Endothelial cell (in vitro differentiated cells): ENCODE measurements at regions not wholly inside any gene's neighbourhood (a gene's known extent, or its start where the extent isn't known, plus 50 kb on each side); places are given as distances from the start of the nearest gene placed in this dataset.

Experiments
- DNase-seq: peaks from one replicate; pipeline ENCODE4 v3.0.0; 2021; ENCODE audit warnings: low spot score
- H3K27ac Mint-ChIP-seq: one replicate; pipeline ENCODE4 v1.8.0; 2021; ENCODE audit warnings: mixed read lengths, inconsistent platforms; ENCODE audit not compliant: unreplicated experiment
- H3K27me3 Mint-ChIP-seq: one replicate; pipeline ENCODE4 v1.8.0; 2021; ENCODE audit warnings: mild to moderate bottlenecking, moderate library complexity, mixed read lengths, inconsistent platforms; ENCODE audit not compliant: unreplicated experiment
- H3K36me3 Mint-ChIP-seq: one replicate; pipeline ENCODE4 v1.8.0; 2021; ENCODE audit warnings: mild to moderate bottlenecking, low read depth, mixed read lengths, inconsistent platforms; ENCODE audit not compliant: unreplicated experiment
- H3K4me1 Mint-ChIP-seq: one replicate; pipeline ENCODE4 v1.8.0; 2021; ENCODE audit warnings: mild to moderate bottlenecking, mixed read lengths, inconsistent platforms; ENCODE audit not compliant: unreplicated experiment
- H3K4me3 Mint-ChIP-seq: one replicate; pipeline ENCODE4 v1.8.0; 2021; ENCODE audit warnings: mild to moderate bottlenecking, mixed read lengths, inconsistent platforms; ENCODE audit not compliant: unreplicated experiment
- H3K9me3 Mint-ChIP-seq: one replicate; pipeline ENCODE4 v1.8.0; 2021; ENCODE audit warnings: mixed read lengths, inconsistent platforms; ENCODE audit not compliant: unreplicated experiment
- CTCF ChIP-seq: fragments of 200-600 bp; sonication (generic); IDR thresholded peaks from one replicate; pipeline ENCODE4 v1.5.0; 2021; ENCODE audit warnings: antibody characterized with exemption; ENCODE audit not compliant: unreplicated experiment

- no peak for TF ChIP-seq CTCF
- Mint-ChIP-seq H3K27ac (no peak overlapping the region), H3K27me3 (no peaks in the 10 kb centered on the region), H3K9me3 (no peaks in the 10 kb centered on the region), H3K4me1 (no peaks in the 10 kb centered on the region), H3K36me3 (no peaks in the 10 kb centered on the region), H3K4me3 (no peak overlapping the region)
- DNase-seq: no peak
Observed at GRCh38 chr3:102576651-102577050, 141.8 kb downstream of the ZPLD1 start.

- Mint-ChIP-seq H3K4me1 (no peaks in the 10 kb centered on the region), H3K4me3 (no peak overlapping the region), H3K9me3 (no peaks in the 10 kb centered on the region), H3K36me3 (no peaks in the 10 kb centered on the region), H3K27me3 (no peaks in the 10 kb centered on the region), H3K27ac (no peak overlapping the region)
- no peak for TF ChIP-seq CTCF
- DNase-seq: no peak
Observed at GRCh38 chr3:102577082-102577789, 142.4 kb downstream of the ZPLD1 start.

GRCh38 chr3:102580760-102581159, 145.9 kb downstream of the ZPLD1 start:
- DNase-seq: no peak
- Mint-ChIP-seq H3K4me1 (no peaks in the 10 kb centered on the region), H3K36me3 (no peaks in the 10 kb centered on the region), H3K9me3 (no peaks in the 10 kb centered on the region), H3K4me3 (no peak overlapping the region), H3K27ac (no peak overlapping the region), H3K27me3 (no peaks in the 10 kb centered on the region)
- TF ChIP-seq CTCF: no peak

GRCh38 chr3:102586485-102586884, 151.7 kb downstream of the ZPLD1 start:
- no peaks in the 10 kb centered on the region for H3K27me3 Mint-ChIP-seq
- no peak overlapping the region for H3K27ac Mint-ChIP-seq
- TF ChIP-seq CTCF: no peak
- no peak overlapping the region for H3K4me3 Mint-ChIP-seq
- DNase-seq: no peak
- H3K4me1 Mint-ChIP-seq: no peaks in the 10 kb centered on the region
- H3K9me3 Mint-ChIP-seq: no peaks in the 10 kb centered on the region
- no peaks in the 10 kb centered on the region for H3K36me3 Mint-ChIP-seq

- DNase-seq: no peak
- H3K36me3 Mint-ChIP-seq: no peaks in the 10 kb centered on the region
- no peaks in the 10 kb centered on the region for H3K4me1 Mint-ChIP-seq
- no peak overlapping the region for H3K27ac Mint-ChIP-seq
- no peaks in the 10 kb centered on the region for H3K9me3 Mint-ChIP-seq
- TF ChIP-seq CTCF: no peak
- H3K4me3 Mint-ChIP-seq: no peak overlapping the region
- H3K27me3 Mint-ChIP-seq: no peaks in the 10 kb centered on the region
Observed at GRCh38 chr3:102593812-102594602, 159.2 kb downstream of the ZPLD1 start.
